ENCODE measurements at regions not wholly inside any gene's neighbourhood (a gene's known extent, or its start where the extent isn't known, plus 50 kb on each side); places are given as distances from the start of the nearest gene placed in this dataset.
"Not testable (repeated sequence)": the region's sequence is repeated elsewhere in the genome, so short reads cannot be mapped to it uniquely, and the experiment has no call there.

GRCh38 chr15:62270216-62270921, 105.3 kb upstream of the C2CD4B start:
- no peak for DNase-seq (ENCODE audit: low read depth in 2 of 2)

- DNase-seq (ENCODE audit: low read depth in 2 of 2): no peak
Observed at GRCh38 chr15:62272290-62272689, 107.2 kb upstream of the C2CD4B start.

DNA sequence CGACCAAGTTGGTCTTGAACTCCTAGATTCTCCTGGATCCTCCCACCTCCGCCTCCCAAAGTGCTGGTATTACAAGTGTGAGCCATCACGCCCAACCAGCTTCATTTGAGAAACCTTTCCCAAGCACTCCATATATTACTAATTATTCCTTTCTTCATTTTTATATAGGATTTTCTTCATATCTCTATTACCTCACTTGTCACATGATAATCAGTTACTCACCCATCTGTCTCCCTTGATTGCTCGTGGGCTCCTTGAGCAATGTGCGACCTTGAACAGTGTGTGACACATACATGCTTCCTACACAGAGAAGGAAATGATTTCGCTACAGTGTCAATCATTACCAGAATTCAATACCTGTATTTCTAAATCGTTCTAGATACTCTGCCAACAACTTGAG, 110.7 kb upstream of the C2CD4B start:
- DNase-seq (ENCODE audit: low read depth in 2 of 2): no peak

- DNase-seq (ENCODE audit: low read depth in 2 of 2): no peak
Observed at GRCh38 chr15:62277816-62278394, 112.8 kb upstream of the C2CD4B start.

GRCh38 chr15:62278534-62278933, 113.4 kb upstream of the C2CD4B start:
- no peak for DNase-seq (ENCODE audit: low read depth in 2 of 2)

DNA sequence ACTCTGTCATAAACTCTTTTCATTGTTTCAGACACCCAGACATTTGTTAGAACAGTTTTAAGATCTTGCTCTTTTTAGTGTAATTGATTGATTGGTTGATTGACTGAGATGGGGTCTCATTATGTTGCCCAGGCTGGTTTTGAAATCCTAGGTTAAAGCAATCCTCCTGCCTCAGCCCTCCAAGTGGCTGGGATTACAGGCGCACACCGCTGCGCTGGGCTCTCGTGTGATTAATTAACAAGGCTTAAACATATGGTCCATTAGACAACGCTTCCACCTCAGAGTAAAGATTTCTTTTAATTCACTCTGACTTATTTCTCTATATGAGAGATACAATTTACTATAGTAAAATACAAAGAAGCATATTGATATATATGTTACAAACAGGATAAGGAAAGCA, 114.0 kb upstream of the C2CD4B start:
- no peak for DNase-seq (ENCODE audit: low read depth in 2 of 2)

DNA sequence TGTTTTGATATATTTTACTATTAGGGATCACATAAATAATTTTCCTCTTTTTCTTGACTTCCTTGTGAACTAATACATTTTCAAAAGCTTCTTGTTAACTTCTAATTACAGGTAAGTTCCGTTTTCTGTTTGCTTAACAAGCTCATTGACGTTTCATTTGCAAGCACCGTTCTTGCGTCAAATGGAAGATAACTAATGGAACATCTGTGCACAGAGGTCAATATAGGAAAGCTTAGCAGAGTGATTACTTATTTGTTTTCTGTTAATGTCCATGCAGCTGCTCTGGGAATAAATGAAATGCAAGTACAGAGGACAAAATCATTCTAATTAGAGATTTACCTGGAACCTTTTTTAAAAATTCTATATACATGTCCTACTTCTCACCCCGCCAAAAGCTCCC, 115.5 kb upstream of the C2CD4B start:
- no peak for DNase-seq (ENCODE audit: low read depth in 2 of 2)

GRCh38 chr15:62281801-62282200, 116.7 kb upstream of the C2CD4B start:
- DNase-seq (ENCODE audit: low read depth in 2 of 2): not testable (repeated sequence)

GRCh38 chr15:62287066-62287857, 122.2 kb upstream of the C2CD4B start:
- no peak for DNase-seq (ENCODE audit: low read depth in 2 of 2)

DNA sequence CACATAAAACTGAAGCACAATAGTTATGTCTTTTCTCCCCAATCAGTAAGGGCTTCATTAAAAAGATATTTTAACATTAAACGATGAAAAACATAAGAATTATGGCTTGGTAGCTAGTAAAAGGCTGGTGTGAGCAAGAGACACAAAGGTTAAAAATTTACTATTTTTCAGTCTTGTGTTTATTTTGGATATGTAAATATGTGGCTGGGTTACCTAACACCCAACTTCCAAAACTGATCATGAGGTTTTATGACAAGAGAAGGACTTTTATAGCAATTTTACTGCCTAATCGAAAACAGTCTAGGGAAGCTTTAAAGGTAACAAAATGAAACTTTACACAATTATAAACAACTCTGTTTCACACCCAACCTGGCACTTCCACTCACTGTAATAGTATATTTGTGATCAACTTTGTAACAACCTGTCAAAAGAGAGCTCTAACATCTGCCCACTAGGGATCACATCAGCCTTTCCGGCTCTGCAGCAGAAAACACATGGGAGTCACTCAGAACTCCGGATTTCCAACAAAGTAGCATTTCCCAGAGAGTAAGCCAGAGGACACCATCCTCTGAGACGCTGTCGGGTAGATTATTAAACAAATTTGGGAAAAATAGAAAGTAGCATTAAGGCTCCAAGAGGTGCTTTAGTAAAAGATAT, 123.4 kb upstream of the C2CD4B start:
- no peak for DNase-seq (ENCODE audit: low read depth in 2 of 2)

GRCh38 chr15:62291262-62291661, 126.2 kb upstream of the C2CD4B start:
- no peak for DNase-seq (ENCODE audit: low read depth in 2 of 2)

DNA sequence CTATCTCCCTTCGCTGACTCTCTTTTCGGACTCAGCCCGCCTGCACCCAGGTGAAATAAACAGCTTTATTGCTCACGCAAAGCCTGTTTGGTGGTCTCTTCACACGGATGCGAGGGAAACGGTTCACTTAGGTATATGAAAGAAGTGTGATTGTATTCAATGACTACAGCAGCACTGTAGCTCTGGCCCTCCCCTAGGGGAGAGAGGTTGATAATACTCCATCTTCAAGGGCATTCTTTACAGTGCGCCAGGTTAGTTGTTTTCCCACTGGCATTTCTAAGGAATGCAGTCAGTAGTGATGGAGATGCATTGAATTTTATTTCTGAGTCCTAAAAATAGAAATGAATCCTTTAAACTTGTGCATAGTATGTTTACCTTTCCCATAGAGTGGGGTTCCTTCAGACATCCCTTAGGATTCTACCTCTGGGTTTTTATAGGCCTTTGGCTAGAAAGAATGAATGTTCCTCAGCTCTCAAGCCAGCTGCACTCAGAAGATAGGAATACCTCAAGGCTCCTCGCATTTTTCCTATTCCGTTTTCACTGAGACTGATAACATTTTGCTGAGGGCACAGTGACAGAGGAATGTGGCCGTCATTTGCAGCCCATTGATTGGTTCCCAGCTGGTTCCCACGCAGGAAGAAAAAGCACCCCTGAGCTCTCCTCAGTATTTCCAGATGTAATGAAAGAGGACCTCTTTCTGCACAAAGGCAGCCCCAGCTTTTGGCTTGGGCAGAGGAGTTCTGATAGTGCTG, 131.8 kb upstream of the C2CD4B start:
- DNase-seq (ENCODE audit: low read depth in 2 of 2): no peak

GRCh38 chr15:62297522-62297921, 132.4 kb upstream of the C2CD4B start:
- DNase-seq (ENCODE audit: low read depth in 2 of 2): no peak

- no peak for DNase-seq (ENCODE audit: low read depth in 2 of 2)
Observed at GRCh38 chr15:62297933-62298332, 132.8 kb upstream of the C2CD4B start.

- DNase-seq (ENCODE audit: low read depth in 2 of 2): no peak
Observed at GRCh38 chr15:62298811-62299210, 133.7 kb upstream of the C2CD4B start.

DNA sequence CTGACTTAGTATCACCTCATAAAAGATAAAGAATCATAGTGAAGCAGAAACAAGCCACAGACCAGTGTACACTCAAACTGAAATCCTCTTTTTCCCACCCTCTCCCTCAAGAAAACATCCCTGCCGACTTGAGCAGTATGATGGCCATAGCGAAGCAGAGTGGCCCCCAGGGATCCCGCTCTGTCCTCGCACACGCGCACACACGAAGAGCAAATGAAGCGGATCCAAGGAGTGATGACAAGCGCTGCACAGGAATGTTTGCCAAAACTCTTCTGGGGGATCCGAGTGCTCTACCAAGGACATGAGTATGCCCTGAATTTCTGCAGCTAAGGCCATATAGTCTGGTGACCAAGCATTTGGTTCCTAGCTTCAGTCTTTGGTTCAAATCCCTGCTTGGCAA, 134.5 kb upstream of the C2CD4B start:
- no peak for DNase-seq (ENCODE audit: low read depth in 2 of 2)

- no peak for DNase-seq (ENCODE audit: low read depth in 2 of 2)
Observed at GRCh38 chr15:62301993-62302675, 137.0 kb upstream of the C2CD4B start.

- DNase-seq (ENCODE audit: low read depth in 2 of 2): peak in 1 of 2 donors; percentile 3
Observed at GRCh38 chr15:62306851-62307504, 141.9 kb upstream of the C2CD4B start.

DNA sequence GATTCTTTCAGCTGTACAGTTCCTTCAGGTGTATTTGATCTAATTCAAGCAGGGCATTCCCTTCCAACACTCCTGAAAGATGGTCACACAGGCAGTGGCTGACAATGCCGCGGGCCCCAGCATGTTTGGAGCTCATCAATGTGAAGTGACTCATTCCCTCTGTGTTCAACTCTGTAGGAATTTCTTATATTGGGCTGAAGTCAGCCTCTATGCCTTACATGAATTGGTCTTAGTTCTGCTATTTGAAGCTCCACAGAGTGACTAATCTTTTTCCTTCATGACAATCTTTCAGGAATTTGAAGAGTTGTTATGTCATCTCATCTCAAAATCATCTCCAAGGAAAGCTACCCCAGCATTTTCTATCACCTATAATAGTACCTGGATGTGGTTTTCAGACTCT, 142.5 kb upstream of the C2CD4B start:
- no peak for DNase-seq (ENCODE audit: low read depth in 2 of 2)

DNA sequence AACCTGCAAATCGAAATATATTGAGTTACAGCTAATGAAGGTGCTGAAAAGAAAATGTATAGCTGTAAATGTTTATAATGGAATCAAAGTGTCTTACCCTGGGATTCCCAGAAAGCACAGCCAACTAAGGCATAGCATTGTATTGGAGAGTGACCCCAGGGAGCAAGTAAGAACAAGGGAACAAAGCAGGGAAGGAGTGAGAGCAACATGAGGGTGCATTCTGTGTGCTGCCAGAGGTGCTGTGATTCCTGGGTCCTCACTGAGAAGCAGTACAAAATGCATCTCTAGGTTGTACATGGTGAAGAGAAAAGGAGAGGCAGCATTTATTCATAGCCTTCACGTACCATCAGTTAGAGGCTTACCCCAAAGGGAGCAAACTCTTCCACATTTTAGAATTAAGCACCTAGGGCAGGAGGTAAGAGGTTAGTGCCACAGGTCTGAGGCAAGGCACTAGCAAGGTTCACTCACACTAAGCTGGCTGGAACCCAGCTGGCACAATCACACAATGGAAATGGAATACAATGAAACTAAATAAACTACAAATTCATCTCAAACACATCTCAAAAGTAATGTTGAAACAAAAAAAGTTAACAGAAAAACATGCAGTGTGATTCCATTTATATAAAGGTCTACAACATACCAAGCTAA, 151.5 kb upstream of the C2CD4B start:
- DNase-seq (ENCODE audit: low read depth in 2 of 2): no peak

Data from stimulated activated CD4-positive, alpha-beta T cell treated with anti-CD3 and anti-CD28 coated beads, Interleukin-4, amount 100 ng/mL, for 48 hours (primary cell).